Ovary (tissue), 3 donors: ENCODE measurements at regions not wholly inside any gene's neighbourhood (a gene's known extent, or its start where the extent isn't known, plus 50 kb on each side); places are given as distances from the start of the nearest gene placed in this dataset.

Source experiments
- CTCF ChIP-seq, 3 donors: fragments of 450-650 bp in 2 of 3; fragments of 200-600 bp in 1 of 3; IDR thresholded peaks; one replicate each; pipeline versions ENCODE4 v1.5.1 to v1.8.0; 2016 to 2022; ENCODE audit warnings: antibody characterized with exemption in 3 of 3, mild to moderate bottlenecking in 1 of 3
- EP300 ChIP-seq: sonication (generic); formaldehyde crosslinking; IDR thresholded peaks from one replicate; pipeline ENCODE4 v1.6.1; 2017; ENCODE audit warnings: antibody characterized with exemption
- POLR2A ChIP-seq: fragments of 450-650 bp; IDR thresholded peaks from one replicate; pipeline ENCODE4 v1.6.1; 2017; ENCODE audit warnings: antibody characterized with exemption, mild to moderate bottlenecking, moderate library complexity
- donor health status: DM: no; HTN: no; CAD: no.

DNA sequence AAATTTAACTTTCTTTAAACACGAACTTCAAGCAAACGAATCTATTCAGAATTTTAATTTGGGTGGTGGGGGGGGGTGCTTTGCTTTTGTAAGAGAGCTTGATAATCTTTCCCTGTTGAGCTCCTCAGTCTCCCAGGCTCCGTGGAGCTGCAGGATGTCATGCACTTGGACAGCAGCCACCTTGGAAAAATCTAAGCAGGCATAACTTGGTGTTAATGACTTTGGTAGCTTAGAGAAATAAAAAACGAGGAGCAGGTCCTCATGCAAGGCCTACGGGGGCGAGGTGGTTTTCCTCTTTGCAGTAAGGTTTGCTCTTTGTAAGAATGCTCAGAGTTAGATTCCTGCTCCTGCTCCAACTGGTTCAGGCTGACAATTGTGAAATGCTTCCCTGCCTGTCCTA is 102.3 kb downstream of the EDN1 start:
- no peak for TF ChIP-seq POLR2A
- no peak for TF ChIP-seq CTCF (IDR thresholded peaks at IDR 0.05)
- TF ChIP-seq EP300, result no peak
